Stomach (tissue), 4 donors: ENCODE measurements at regions not wholly inside any gene's neighbourhood (a gene's known extent, or its start where the extent isn't known, plus 50 kb on each side); places are given as distances from the start of the nearest gene placed in this dataset.

Source experiments
- CTCF ChIP-seq, 7 experiments: fragments of 450-650 bp in 4 of 7; fragments of 200-600 bp in 3 of 7; sonication (generic) in 3 of 7; IDR thresholded peaks; one replicate each; pipeline ENCODE4 v1.5.1; 2016 to 2019; ENCODE audit warnings: antibody characterized with exemption in 7 of 7, control low read depth in 2 of 7, mild to moderate bottlenecking in 1 of 7
- POLR2A ChIP-seq, 4 donors: fragments of 450-650 bp; IDR thresholded peaks; one replicate each; pipeline ENCODE4 v1.6.1; 2016; ENCODE audit warnings: antibody characterized with exemption in 4 of 4, control low read depth in 2 of 4, mild to moderate bottlenecking in 1 of 4, moderate library complexity in 1 of 4
- POLR2AphosphoS5 ChIP-seq, 3 donors: sonication (generic); formaldehyde crosslinking; IDR thresholded peaks; one replicate each; pipeline ENCODE4 v1.6.1; 2016; ENCODE audit warnings: antibody characterized with exemption in 3 of 3

GRCh38 chr3:157592769-157593168 is 89.6 kb upstream of the VEPH1 start:
- TF ChIP-seq CTCF (IDR thresholded peaks at IDR 0.05) (no peak), POLR2AphosphoS5 (IDR thresholded peaks at IDR 0.05) (no peak), POLR2A (IDR thresholded peaks at IDR 0.05) (no peak)
